GM19099 (cell line): ENCODE measurements at regions not wholly inside any gene's neighbourhood (a gene's known extent, or its start where the extent isn't known, plus 50 kb on each side); places are given as distances from the start of the nearest gene placed in this dataset.

Source experiments
- POLR2A ChIP-seq: IDR thresholded peaks from 3 replicates; pipeline ENCODE4 v1.6.1; 2011; ENCODE audit warnings: low read depth; ENCODE audit not compliant: insufficient read length; ENCODE audit errors: extremely low read depth

GRCh38 chr1:229011022-229011421, 259.9 kb upstream of the RAB4A start:
- no peak for TF ChIP-seq POLR2A

GRCh38 chr1:229012823-229013222, 258.1 kb upstream of the RAB4A start:
- no peak for TF ChIP-seq POLR2A

GRCh38 chr1:229013981-229014380, 256.9 kb upstream of the RAB4A start:
- TF ChIP-seq POLR2A: no peak

GRCh38 chr1:229015806-229016205, 255.1 kb upstream of the RAB4A start:
- no peak for TF ChIP-seq POLR2A

- TF ChIP-seq POLR2A: no peak
Observed at GRCh38 chr1:229017091-229017490, 253.8 kb upstream of the RAB4A start.

- no peak for TF ChIP-seq POLR2A
Observed at GRCh38 chr1:229018674-229019295, 252.1 kb upstream of the RAB4A start.

GRCh38 chr1:229019663-229020271, 251.1 kb upstream of the RAB4A start:
- no peak for TF ChIP-seq POLR2A

- no peak for TF ChIP-seq POLR2A
Observed at GRCh38 chr1:229022595-229023333, 248.1 kb upstream of the RAB4A start.

GRCh38 chr1:229023651-229024300, 247.1 kb upstream of the RAB4A start:
- no peak for TF ChIP-seq POLR2A

GRCh38 chr1:229024528-229025130, 246.3 kb upstream of the RAB4A start:
- no peak for TF ChIP-seq POLR2A

GRCh38 chr1:229025576-229025975, 245.3 kb upstream of the RAB4A start:
- TF ChIP-seq POLR2A: no peak

GRCh38 chr1:229027158-229027557, 243.8 kb upstream of the RAB4A start:
- TF ChIP-seq POLR2A: no peak

GRCh38 chr1:229027622-229028182, 243.2 kb upstream of the RAB4A start:
- no peak for TF ChIP-seq POLR2A

- TF ChIP-seq POLR2A: no peak
Observed at GRCh38 chr1:229028544-229028943, 242.4 kb upstream of the RAB4A start.
